T-cell (primary cell): ENCODE measurements at regions not wholly inside any gene's neighbourhood (a gene's known extent, or its start where the extent isn't known, plus 50 kb on each side); places are given as distances from the start of the nearest gene placed in this dataset.

Source experiments
- ATAC-seq, 4 experiments: fragments of 200-7000 bp in 3 of 4; fragments of 150-1000 bp in 1 of 4; cut with Tn5 transposase; replicated peaks in 1 of 4; 1 replicate in 3 of 4; 2 replicates in 1 of 4; pipeline ENCODE4 v1.10.0; 2021; ENCODE audit warnings: moderate library complexity in 3 of 4, mild to moderate bottlenecking in 2 of 4, moderate number of reproducible peaks in 1 of 4
- CTCF ChIA-PET, 2 donors: fragments of 300-600 bp; sonication (Branson Sonifier 250); formaldehyde crosslinking; loops; one replicate each; lab custom pipeline; 2022; ENCODE audit warnings: antibody characterized with exemption in 2 of 2; lab: Charles Lee
- POLR2A ChIA-PET, 2 donors: fragments of 300-600 bp; sonication (Branson Sonifier 250); formaldehyde crosslinking; loops; one replicate each; lab custom pipeline; 2022; ENCODE audit warnings: antibody characterized with exemption in 2 of 2; lab: Charles Lee
- DNase-seq, 35 experiments: peaks; one replicate each; pipeline versions ENCODE4 v3.0.0 to v3.0.0-alpha.2; 2013 to 2023
- H3K27ac ChIP-seq: one replicate; pipeline ENCODE4 v1.5.1; 2013; ENCODE audit warnings: low read length
- H3K27me3 ChIP-seq, 2 experiments: replicated peaks in 1 of 2; 1 replicate in 1 of 2; 2 replicates in 1 of 2; pipeline versions ENCODE4 v1.6.1 to v1.7.0; 2013; ENCODE audit warnings: low read length in 1 of 2, mixed read lengths in 1 of 2; ENCODE audit not compliant: control insufficient read depth in 2 of 2, insufficient read depth in 2 of 2; ENCODE audit errors: extremely low read depth in 1 of 2
- H3K36me3 ChIP-seq, 2 donors: 1 replicate in 1 of 2; 2 replicates in 1 of 2; pipeline versions ENCODE4 v1.6.1 to v1.7.0; 2013; ENCODE audit warnings: low read length in 1 of 2; ENCODE audit not compliant: control insufficient read depth in 2 of 2, insufficient read depth in 1 of 2; ENCODE audit errors: extremely low read depth in 1 of 2
- H3K4me1 ChIP-seq, 2 experiments: 1 replicate in 1 of 2; 2 replicates in 1 of 2; pipeline versions ENCODE4 v1.6.1 to v1.7.0; 2013; ENCODE audit warnings: low read length in 2 of 2, mixed read lengths in 1 of 2; ENCODE audit not compliant: insufficient read depth in 2 of 2, control insufficient read depth in 1 of 2; ENCODE audit errors: extremely low read depth in 1 of 2
- H3K4me3 ChIP-seq, 2 donors: 1 replicate in 1 of 2; 2 replicates in 1 of 2; pipeline versions ENCODE4 v1.5.1 to v1.7.0; 2013; ENCODE audit warnings: mild to moderate bottlenecking in 2 of 2, low read length in 1 of 2, moderate library complexity in 1 of 2; ENCODE audit not compliant: control insufficient read depth in 1 of 2; ENCODE audit errors: extremely low read depth in 1 of 2
- H3K9me3 ChIP-seq: 2 replicates; pipeline ENCODE4 v1.7.0; 2013
- H3K27ac Mint-ChIP-seq, 2 donors: one replicate each; pipeline ENCODE4 v1.8.0; 2020 to 2021; ENCODE audit warnings: mild to moderate bottlenecking in 2 of 2, mixed read lengths in 2 of 2
- H3K27me3 Mint-ChIP-seq, 2 donors: one replicate each; pipeline ENCODE4 v1.8.0; 2021 to 2022; ENCODE audit warnings: mixed read lengths in 2 of 2
- H3K36me3 Mint-ChIP-seq: one replicate; pipeline ENCODE4 v1.8.0; 2021; ENCODE audit warnings: mixed read lengths
- H3K4me1 Mint-ChIP-seq, 3 donors: one replicate each; pipeline ENCODE4 v1.8.0; 2020 to 2022; ENCODE audit warnings: mixed read lengths in 3 of 3, mild to moderate bottlenecking in 1 of 3
- H3K4me3 Mint-ChIP-seq, 3 donors: one replicate each; pipeline ENCODE4 v1.8.0; 2020 to 2022; ENCODE audit warnings: mild to moderate bottlenecking in 3 of 3, mixed read lengths in 3 of 3, moderate library complexity in 3 of 3
- H3K9me3 Mint-ChIP-seq, 3 donors: one replicate each; pipeline ENCODE4 v1.8.0; 2020 to 2022; ENCODE audit warnings: mixed read lengths in 3 of 3
- WGBS: methylation state at CpG from one replicate; pipeline ENCODE4 v1.1.5; 2013; ENCODE audit warnings: missing lambda C conversion rate; ENCODE audit not compliant: insufficient coverage; 5-methylcytosine and 5-hydroxymethylcytosine counted together

DNA sequence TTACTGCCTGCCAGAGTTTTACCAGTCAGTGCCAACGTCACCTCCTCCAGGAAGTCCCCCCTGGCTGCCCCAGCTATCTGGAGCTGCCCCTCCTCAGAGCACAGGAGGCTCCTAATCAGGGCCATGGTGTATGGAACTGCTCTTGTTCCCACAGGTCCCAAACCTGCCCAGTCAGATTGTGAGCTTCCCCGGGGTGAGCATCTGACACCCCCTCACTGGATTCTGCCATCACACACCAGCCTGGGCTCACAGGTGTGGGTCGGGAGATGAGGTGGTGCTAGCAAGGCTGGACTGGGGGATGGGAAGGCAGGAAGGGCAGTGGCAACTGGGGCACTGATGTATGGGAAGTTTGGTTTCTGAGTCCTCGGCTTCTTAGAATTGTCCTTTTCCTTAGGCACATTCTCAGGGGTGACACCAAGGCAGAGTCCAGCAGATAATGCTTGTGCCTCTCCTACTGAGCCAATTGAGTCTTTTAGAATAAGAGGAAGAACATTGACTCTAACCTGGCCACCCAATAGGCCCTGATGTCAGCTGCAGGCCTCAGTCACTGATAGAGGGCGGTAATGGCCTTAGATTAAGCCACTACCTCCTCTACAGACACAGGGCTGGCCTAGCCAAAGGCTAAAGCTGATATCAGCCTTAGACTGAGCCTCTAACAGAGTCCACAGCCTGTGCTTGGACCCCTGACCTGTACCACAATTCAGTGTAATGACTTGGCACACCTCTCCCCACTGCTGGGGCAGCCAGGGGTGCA lies 107.9 kb downstream of the WSCD1 start:
- peaks cover 0 to 4% (median 0%) of the 10 kb centered on the region in 3 donors for H3K9me3 Mint-ChIP-seq
- WGBS, result 63% methylated on average over 2 of the region's 5 CpGs
- H3K27ac ChIP-seq, result no peak overlapping the region
- no peaks in the 10 kb centered on the region for H3K4me1 Mint-ChIP-seq
- H3K36me3 ChIP-seq, result no peaks in the 10 kb centered on the region
- no peak for ATAC-seq
- ChIA-PET POLR2A (no interaction called here), CTCF (no interaction called here)
- H3K4me1 ChIP-seq, result no peaks in the 10 kb centered on the region
- H3K27me3 Mint-ChIP-seq, result peaks cover 34 to 36% of the 10 kb centered on the region in 2 donors
- peaks cover 0 to 28% of the 10 kb centered on the region in 2 experiments for H3K27me3 ChIP-seq
- no peak overlapping the region for H3K27ac Mint-ChIP-seq
- DNase-seq, result no peak
- no peaks in the 10 kb centered on the region for H3K36me3 Mint-ChIP-seq
- no peak overlapping the region for H3K4me3 Mint-ChIP-seq
- no peak overlapping the region for H3K4me3 ChIP-seq
- no peaks in the 10 kb centered on the region for H3K9me3 ChIP-seq
